ENCODE measurements at regions not wholly inside any gene's neighbourhood (a gene's known extent, or its start where the extent isn't known, plus 50 kb on each side); places are given as distances from the start of the nearest gene placed in this dataset.
"Not testable (repeated sequence)": the region's sequence is repeated elsewhere in the genome, so short reads cannot be mapped to it uniquely, and the experiment has no call there.

DNA sequence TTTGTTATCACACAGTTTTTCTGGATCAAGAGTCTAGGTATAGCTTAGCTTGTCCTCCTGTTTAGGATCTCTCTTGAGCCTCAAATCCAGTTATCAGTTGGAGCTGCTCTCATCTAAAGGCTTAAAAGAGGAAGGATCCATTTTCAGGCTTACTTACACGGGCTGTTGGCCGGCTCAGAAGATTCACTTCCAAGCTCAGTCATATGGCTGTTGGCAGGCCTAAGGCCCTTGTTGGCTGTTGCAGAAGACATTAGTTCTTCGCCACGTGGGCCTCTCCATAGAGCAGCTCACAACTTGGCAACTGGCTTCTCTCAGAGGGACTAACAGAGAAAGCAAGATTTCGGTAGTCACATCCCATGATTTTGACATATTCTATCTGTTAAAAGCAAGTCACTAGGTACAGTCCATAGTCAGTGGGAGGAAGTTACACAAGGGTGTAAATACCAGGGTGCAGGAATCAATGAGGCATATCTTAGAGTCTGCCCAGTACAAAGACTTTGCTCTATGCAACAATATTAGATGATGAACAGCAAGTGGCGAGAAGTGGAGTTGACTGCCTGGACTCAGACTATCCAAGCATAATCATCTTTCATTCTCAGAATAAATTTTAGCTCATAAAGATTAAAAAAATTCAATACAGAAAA is 280.1 kb upstream of the MBL2 start:
- DNase-seq = no peak

DNA sequence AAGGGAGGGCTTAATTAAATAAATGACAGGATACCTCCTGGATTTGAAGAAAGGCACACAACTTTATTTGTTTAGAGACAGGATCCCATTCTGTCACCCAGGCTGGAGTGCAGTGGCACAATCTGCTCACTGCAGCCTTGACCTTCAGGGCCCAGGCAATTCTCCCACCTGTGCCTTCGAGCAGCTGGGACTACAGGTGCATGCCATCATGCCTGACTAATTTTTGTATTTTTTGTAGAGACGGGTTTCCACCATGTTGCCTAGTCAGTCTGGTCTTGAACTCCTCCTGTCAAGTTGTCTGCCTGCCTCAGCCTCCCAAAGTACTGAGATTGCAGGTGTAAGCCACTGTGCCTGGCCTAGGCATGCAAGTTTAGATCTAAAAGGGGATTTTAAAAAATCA is 272.7 kb upstream of the MBL2 start:
- DNase-seq = no peak

DNA sequence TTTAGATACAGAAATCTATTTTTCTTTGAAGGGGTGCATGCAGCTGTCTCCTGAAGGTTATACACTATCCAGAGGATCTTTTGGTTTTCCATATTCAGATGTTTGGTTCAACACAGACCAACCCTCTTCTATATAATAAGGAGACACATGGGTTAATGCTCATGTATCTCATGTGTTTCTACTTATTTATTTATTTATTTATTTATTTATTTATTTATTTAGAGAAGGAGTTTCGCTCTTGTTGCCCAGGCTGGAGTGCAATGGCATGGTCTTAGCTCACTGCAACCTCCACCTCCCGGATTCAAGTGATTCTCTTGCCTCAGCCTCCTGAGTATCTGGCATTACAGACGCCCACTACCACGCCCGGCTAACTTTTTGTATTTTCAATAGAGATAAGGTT is 263.2 kb upstream of the MBL2 start:
- DNase-seq = not testable (repeated sequence)

DNA sequence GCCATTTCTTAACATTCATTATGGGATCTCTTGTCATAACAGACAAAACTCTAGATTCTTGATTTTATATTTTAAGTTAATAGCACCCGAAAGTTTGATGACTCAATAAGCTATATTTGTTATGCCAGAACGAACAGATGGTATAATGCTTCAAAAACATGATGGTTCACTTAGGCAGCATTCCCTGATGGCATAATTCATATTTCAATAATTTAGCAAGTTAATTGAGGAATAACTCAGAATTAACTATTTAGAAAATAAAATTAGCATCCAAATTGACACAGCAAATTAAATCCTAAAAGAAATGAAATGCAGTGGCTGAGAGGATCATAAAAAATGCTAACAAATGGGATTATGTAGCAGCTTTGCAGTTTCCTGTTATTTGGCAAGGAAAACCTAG is 260.8 kb upstream of the MBL2 start:
- DNase-seq = no peak

DNA sequence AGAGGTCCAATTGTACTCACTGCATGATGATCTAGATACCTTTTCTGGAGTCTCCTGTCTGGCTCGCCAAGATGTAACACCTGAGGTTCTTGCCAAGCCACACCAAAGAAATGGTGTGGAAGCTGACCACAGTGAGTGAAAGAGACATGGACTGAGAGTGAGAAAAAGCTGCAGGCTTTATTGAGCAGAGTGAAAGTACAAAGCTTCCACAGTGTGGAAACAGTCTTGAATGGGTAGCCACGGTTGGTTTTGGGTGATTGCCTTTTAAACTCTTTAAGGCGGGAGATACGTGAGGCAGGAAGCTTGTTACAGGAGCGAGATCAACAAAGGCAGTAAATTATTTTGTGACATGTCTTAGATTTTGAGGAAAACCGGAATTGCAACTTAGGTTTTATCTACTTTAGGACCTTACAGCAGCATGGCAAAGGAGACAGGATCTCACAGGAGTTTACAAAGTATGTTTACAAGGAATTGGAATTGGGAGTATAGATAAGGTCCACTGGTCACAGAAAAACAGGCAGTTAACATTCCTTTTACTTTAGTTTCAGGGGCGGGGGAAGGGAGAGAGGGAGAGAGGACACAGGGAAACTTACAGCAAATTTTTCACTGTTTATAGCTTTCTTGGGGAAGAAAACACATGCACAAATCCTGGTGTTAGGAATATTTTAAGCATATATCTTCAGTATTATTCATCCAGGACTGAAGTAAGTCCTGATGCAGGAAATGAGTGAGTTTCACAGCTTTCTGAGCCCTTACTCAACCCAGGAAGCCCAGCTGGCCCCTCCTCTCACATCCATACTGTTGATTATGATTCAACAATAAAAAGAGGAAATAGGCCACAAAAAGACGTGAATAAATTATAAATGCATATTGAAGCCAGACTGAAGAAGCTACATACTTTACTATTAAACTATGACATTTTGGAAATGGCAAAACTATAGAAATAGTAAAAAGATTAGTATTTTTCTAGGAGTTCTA is 257.6 kb upstream of the MBL2 start:
- DNase-seq = peak; percentile 71

DNA sequence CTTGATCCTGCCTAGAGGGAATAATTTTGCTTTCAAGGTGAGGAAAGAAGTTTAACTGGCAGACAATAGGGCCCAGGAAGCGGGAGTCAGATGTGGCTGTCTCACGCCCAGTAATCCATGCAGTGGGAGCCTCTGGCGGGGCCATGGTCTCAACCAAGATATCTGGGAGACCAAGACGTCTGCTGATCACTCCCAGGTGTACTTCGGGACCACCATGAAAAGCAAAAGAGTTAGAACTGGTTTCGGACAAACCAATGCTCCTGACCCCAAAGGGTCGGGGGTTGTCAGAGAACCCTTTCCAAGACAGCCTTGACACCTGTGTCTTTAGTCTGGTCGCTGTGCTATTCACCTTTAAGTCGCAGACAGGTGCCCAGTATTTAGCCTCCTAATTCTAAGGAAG is 256.9 kb upstream of the MBL2 start:
- DNase-seq = no peak

DNA sequence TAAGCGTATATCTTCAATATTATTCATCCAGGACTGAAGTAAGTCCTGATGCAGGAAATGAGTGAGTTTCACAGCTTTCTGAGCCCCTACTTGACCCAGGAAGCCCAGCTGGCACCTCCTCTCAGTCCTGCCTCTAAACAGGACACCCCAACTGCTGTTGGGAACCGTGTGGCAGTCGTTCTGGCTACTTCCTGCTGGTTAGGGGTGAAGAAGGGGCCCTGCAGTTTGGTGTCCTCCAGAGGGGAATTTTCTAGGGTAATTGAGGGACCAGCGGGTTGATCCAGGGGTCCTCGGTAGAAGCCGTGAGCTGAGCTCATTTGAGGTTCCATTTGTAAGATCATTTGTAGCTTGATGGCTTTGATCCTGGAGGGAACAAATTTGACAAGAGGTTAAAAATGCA is 253.2 kb upstream of the MBL2 start:
- not testable (repeated sequence) for DNase-seq

DNA sequence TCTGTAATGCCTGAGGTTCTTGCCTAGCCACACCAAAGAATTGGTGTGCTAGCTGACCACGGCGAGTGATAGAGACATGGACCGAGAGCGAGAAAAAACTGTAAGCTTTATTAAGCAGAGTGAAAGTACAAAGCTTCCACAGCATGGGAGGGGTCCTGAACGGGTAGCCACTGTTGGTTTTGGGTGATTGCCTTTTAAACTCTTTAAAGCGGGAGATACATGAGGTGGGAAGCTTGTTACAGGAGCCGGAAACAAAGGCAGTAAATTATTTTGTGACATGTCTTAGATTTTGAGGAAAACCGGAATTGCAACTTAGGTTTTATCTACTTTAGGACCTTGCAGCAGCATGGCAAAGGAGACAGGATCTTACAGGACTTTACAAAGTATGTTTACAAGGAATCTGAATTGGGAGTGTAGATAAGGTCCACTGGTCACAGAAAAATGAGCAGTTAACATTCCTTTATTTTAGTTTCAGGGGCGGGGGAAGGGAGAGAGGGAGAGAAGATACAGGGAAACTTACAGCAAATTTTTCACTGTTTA is 252.7 kb upstream of the MBL2 start:
- peak; percentile 59 for DNase-seq

DNA sequence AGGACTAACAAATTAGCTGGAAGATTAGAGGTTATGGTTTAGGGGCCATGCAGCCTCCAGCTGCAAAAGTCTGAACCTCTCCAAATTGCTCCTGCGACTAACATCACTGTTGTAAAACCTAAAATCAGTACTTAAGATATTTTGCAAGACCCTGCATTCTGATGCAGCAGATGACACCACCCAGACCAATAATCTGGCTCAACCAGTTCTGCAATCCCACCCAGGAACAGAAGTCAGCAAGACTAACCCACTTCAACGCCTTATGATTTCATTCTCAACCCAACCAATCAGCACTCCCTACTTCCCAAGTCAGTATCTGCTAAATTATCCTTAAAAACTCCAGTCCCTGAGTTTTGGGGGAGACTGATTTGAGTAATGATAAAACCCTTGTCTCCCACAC is 250.8 kb upstream of the MBL2 start:
- peak; percentile 72 for DNase-seq

DNA sequence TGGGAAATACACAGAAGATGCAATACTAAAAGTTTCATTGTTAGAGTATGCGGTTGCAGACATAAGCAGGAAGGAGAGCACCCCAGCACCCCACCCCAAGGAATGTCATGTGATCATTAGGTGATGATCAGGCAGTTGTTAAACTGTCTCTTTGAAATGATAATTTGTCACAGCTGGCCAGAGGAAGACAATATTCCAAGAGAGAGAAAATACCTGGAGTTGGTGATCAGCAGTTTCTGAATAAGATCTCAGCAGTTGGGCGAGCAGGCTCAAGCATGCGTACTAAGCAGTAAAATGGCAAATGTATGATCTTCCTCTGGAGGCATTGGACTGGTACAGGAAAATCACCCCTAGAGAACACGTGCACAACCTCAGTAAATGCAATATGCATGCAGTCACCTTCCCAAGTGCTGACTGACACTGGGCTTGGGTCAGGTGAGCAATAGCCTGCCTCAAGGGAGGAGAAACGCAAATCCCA is 250.1 kb upstream of the MBL2 start:
- peak; percentile 59 for DNase-seq

DNA sequence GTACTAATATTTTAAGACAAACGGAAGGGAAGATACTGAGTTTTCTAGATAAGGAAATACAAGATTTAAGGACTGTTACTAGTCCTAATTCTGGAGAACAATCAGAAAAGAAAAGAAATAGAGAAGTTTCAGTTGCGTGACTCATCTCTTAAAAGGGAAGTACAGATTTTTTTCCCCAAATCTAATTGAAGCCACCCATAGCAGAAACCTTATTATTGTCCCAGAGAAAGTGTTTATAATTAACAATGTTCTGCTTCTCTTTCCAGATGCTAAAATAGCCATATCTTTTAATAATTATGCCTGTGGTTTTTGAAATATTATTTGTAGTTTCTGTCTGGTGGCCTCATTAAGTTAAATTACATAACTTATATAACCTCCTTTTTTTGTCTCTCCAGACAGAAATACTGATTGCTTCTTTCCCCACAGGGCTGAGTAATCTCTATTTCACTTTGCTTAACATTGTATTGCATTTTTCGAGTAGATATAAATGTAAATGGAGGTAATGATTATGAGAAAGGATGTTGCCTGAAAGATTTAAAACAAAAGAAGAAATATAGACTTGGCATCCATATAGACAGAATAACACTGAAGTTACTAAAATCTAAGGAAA is 240.7 kb upstream of the MBL2 start:
- DNase-seq = no peak

DNA sequence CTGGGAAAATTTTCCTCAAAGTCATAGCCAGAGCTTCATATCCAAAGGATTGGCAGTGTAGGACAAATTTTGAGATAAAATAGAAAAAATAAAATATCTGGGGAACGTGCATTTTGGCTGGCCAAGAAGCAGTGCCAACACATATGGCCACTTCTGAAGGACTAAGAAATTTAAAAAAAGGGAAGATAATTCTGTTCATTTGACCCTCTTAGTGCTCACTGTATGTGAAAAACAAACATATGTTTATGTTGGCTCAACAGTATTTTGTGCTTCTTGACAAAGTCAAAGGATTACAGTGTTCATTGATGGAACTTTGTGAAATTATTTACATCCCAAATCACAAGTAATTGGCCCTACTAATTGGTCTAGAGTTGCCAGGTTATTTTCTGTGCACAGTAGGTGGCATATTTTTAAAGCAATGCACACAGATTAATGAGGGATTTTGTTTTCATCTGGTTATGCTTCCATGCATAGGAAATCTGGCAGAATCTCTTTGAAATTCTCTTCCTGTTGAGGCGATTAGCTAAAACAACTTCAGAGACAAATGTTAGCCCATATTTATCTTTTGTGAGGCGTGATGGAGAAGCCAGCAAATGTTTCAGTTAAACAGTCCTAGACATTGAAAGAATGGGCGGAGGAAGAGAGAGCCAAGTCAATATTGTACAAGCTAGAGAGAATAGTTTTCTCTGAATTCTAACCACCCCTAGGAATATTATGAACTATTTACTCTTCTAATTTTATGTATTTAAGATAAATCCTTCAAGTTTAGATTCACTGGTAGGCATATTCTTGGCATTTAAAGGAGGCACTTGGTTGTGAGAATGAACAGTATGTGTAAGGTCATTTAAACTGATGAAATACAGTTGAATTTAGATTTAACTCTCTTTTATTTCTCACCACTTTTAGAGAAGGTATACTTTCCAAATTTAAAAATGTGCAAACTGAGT is 237.7 kb upstream of the MBL2 start:
- DNase-seq = no peak

DNA sequence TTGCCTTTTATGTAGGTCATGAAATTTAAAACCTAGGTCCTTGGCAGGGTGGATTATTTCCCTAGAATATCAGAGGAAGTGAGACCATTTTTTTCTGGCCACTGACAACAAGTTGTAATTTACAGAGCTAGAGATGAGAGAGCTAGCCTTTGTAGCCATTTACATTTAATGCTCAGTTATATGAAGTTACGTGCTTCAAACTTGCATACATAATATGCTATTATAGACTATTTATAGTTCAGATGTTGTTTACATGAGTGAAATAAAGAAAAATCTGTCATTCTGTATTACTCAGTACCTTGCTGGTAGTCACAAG is 234.9 kb upstream of the MBL2 start:
- DNase-seq = no peak

DNA sequence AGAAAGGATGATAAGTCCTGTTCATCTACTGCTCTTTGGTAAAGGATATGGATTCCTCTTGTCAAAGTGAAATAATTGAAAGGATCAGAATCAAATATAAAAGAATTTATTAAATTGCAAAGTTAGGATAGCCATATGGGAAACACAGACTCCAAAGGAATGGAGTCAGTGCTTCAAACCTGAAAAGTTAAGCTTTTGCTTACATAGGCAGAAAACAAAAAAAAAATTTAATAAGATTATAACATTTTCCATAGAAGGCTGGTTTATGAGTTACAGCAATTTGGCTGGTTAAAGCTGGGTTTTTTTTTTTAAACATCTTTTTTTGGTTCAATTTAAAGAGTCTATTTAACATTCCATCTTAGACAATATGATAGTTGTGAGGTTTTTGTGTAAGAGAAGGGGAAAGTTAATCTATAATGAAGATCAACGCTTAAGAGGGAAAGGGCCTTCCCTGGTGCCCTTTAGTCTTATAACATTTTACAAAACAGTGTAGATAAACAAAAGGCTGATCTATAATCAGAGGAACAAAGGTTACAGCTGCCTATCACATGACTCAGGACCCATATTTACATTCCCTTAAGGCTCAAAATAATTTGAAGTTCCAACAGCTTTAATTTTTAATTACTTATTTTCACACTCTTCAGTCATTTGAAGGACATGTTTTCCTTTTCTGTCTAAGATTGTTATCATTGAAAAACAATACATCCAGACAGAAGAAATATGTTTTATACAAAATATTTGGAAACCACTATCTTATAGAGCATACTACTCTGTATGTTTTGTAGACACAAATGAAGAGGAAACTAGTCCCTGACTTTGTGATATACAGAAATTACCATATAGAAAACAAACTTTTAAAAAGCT is 234.3 kb upstream of the MBL2 start:
- DNase-seq = no peak

DNA sequence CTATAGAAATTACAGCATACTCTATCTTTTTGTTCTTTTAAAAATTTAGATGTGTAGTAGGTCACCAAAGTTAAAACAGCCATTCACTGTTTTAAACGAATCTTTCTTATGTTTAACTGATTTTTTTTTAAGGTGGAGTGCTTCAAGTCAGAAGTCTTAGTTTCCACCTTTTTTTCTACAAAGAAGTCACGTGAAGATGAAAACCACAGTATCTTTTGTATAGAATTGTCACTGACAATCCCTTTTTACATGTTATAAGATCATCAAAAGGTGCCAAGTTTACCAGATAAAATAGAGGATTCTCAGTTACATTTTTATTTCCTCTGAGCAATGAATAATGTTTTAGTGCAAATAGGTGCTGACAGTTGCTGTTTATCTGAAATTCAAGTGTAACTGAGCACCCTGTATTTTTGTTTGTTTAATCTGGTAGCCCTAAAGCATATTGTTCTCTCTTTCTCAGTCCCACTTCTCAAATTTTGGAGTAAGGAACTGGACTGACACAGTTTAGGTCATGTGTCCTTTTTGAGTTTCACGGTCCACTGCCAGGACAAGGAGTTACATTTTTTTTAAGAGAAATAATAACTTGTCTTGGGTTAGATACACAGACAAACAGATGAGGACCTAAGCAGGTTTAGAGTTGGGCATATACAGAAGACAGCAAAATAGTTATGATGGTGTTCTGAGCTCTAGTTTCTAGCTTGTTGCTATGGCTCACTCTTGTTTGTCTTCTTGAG is 233.2 kb upstream of the MBL2 start:
- no peak for DNase-seq

DNA sequence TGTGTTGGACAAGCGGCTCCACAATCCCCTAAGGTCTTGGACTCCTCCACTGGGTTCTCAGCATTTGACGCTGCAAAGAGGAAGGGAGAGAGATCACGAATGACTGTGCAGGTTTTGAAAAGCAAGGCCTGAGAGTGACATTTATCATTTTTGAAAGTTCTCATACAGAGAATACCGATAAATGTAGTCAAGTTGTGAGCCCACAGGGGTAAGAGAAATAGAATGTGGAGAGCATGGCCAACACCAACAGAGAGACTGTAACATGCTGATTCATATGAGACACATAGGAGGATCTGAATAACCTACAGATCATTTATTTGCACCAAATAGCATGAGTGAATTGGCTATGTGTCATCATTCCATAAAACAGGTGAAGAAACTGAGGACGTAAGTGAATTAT is 230.5 kb upstream of the MBL2 start:
- no peak for DNase-seq

DNA sequence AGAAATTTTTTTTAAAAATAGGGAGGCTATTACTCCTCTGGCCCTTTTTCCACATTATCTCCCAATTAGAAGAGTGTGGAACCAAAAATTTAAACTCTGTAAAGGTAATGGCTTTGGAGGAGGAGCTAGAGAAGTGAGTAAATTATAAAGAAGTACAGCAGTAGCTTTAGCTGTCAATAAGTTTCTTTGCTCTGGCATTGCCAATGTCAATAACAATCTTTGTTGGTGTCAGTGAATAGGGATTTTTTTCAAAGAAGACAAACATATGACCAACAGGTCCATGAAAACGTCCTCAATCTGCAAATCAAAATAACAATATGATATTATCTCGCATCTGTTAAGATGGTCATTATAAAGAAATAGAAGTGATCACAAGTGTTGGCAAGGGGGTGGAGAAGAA is 227.1 kb upstream of the MBL2 start:
- DNase-seq = no peak

DNA sequence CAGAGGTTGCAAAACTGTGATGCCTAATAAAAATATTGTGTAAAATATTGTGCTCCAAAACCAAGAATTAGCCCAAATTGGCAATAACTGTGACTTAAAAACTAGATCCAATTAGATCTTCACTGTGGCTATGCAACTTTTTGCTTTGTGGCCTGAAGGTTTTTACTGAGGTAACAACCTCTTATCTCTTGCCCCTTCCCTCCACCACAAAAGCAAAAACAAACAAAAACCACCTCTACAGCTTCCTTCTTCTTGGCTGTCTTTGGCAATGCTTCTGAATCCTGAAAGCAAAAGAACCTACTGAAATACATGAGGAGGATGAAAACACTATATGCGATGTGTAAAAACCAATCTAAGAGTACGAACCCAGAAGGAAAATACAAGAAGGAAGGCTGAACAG is 226.7 kb upstream of the MBL2 start:
- no peak for DNase-seq

DNA sequence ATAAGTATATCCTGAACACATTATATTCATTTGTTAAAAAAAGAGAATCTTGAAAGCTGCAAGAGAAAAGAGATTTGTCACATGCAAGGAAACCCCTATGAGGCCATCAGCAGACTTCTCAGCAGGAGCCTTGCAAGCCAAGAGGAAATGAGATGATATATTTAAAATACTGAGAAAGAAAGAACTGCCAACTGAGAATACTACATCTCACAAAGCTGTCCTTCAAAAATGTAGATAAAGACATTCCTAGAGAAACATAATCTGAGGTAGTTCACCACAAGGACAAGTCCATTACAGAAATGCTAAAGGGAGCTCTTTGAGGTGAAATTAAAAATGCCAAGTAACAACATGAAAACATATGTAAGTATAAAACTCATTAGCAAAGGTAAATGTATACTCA is 224.4 kb upstream of the MBL2 start:
- DNase-seq = no peak

DNA sequence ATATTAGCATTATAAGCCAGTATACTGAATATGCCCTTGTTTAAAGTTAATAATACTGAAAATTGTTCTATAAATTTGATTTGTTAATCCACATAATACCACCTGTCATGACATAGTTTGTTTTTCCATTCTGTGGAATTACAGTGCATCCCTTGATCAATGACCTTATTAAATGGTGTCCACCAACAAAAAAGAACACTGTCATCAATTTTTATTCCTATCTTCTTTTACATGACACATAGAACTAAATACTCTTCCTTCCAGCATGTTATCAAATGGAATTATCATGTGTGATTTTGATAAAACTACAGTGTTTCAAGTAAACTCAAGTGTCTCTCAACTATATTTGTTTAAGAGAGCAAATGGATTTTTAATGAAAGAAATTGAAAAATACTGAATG is 221.8 kb upstream of the MBL2 start:
- no peak for DNase-seq

DNA sequence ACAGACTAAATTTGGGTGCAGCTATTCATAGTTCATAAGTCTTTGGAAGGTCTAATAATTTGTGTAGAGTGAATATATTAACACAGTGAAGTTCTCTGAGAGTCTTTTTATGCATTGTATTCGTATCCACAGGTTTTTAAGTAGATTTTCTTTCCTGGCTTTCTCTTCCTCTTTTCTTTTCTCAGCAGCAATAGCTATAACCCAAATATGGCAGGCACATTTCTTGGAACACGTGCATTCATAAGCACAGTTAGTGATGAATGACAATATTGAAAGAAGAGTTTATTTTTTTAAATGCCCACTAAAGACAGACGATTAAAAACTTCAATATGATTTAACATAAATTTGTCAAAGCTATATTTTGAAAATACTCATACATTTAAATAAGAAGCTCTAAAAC is 220.5 kb upstream of the MBL2 start:
- no peak for DNase-seq

Measured in islet precursor cell (in vitro differentiated cells).